AG09309 (cell line): ENCODE measurements at regions not wholly inside any gene's neighbourhood (a gene's known extent, or its start where the extent isn't known, plus 50 kb on each side); places are given as distances from the start of the nearest gene placed in this dataset.

Source experiments
- DNase-seq: peaks from one replicate; pipeline ENCODE4 v3.0.0-alpha.2; 2010; ENCODE audit warnings: low read depth
- H3K4me3 ChIP-seq: 2 replicates; pipeline ENCODE4 v1.5.1; 2011; ENCODE audit warnings: mild to moderate bottlenecking, low read depth, low read length, moderate library complexity; ENCODE audit not compliant: control insufficient read depth
- TF ChIP-seq, protein P1 (sequence below): IDR thresholded peaks from 2 replicates; pipeline ENCODE4 v1.5.1; 2011; ENCODE audit warnings: mild to moderate bottlenecking, low read depth, low read length, inconsistent platforms; ENCODE audit not compliant: insufficient read depth, control insufficient read depth; ENCODE audit errors: missing control alignments

DNA sequence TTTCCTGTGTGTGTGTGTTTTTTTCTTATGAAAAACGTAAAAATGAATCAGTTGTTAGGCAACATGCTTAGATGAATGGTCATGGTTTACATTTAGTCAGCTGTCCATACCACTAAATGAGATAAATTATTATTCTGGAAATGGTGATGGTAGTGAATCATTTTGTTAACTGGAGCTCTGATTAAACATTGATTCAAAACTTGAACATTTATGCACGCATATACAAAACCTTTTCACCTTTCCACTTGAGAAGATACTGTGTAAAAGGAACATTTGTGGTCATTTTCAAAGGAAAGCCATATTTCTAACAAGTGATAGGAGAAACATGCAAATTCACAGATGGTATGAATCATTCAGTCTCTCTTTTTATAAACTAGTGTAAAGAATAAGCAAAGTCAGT, 162.0 kb downstream of the SLC25A46 start:
- no peak overlapping the region for H3K4me3 ChIP-seq
- TF ChIP-seq, protein P1, sequence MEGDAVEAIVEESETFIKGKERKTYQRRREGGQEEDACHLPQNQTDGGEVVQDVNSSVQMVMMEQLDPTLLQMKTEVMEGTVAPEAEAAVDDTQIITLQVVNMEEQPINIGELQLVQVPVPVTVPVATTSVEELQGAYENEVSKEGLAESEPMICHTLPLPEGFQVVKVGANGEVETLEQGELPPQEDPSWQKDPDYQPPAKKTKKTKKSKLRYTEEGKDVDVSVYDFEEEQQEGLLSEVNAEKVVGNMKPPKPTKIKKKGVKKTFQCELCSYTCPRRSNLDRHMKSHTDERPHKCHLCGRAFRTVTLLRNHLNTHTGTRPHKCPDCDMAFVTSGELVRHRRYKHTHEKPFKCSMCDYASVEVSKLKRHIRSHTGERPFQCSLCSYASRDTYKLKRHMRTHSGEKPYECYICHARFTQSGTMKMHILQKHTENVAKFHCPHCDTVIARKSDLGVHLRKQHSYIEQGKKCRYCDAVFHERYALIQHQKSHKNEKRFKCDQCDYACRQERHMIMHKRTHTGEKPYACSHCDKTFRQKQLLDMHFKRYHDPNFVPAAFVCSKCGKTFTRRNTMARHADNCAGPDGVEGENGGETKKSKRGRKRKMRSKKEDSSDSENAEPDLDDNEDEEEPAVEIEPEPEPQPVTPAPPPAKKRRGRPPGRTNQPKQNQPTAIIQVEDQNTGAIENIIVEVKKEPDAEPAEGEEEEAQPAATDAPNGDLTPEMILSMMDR, result no peak
- peak; percentile 69 for DNase-seq

DNA sequence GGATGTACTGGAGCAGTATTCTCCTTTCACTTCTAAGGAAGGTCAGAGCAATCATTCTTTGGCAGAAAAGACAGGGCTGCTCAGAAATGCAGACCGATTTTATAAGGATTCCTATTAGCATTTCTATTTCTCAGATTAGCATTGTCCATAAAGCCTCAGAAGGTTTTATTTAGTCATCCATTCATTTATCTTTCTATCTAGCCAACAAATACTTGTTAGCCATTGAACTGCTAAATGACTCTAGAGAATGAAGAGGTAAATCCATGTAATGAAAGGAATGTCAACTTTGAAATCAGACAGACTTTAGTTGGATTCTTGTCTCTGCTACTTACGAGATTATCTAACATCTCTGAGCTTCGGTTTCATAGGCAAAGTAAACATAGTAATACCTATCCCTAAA, 165.2 kb downstream of the SLC25A46 start:
- DNase-seq, result no peak
- TF ChIP-seq, protein P1, result no peak
- no peak overlapping the region for H3K4me3 ChIP-seq

DNA sequence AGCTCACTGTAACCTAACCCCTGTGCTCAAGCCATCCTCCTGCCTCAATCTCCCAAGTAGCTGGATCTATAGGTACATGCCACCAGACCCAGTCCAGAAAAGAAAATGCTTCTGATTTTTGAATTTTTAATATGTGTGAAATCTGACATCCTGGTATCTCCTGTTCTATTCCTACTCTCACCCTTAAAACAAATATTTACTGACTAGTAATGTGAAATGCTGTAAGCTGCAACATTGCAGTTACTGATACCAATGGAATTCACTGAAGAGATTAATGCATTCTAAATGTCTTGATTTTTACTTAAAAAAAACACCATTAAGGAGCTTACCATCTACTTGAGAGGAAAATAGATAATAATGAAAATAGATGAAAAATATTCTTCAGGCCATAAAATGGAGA, 162.7 kb upstream of the TSLP start:
- H3K4me3 ChIP-seq, result no peak overlapping the region
- no peak for DNase-seq
- TF ChIP-seq, protein P1, result no peak

DNA sequence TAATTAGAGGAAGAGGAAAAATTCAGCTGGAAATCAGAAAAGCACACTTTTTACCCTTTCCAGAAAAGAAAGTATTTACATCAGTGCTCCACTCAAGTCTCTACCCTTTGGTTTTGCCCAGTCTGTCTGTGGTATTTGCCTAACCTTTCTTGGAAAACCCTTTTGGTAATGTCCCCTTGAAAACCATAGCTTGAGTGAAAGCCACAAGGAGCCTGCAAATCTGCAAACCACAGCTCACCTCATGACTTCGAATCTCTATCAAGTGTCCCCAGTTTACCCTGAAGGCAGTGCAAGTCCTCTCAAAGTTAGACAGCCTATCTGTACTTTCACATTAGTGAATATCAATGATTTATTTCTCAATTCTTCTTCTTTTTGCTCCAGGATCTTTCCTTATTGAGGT, 162.1 kb upstream of the TSLP start:
- no peak for DNase-seq
- TF ChIP-seq, protein P1, result no peak
- H3K4me3 ChIP-seq, result no peak overlapping the region

DNA sequence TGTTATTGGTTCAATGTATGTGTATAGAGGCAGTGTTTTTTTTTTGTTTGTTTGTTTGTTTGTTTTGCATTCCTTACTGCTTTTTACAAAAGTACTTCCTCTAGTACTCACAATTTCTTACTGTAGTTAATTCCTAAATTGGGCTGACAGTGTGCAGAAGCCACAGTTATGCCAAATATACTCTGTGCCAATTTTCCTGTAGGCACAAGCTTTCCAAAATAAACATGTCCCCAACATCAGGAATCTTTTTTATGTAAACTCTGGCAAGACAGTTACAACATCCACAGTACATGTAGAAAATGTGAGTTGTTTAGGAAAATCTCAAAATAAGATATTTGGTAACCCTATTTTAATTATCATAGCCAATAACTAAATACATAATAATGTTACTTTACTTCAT, 161.6 kb upstream of the TSLP start:
- no peak overlapping the region for H3K4me3 ChIP-seq
- no peak for DNase-seq
- TF ChIP-seq, protein P1, result no peak

DNA sequence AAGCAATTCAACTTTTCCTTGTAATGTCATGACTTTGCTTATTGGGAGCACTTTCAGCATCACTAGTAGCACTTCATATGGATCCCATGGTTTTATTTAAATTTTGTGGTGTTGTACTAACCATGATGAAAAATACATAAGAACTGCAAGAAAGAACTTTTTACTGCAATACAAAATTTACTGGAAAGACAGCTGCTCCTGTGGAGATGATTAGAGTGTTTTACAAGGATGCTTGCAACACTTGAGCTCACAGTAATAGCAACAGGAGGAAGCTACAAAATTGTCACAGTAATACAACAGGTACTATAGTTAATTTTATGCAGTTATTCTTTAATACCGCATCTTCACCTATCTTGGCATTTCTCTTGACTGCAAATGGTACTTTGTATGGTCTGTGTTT, 158.3 kb upstream of the TSLP start:
- H3K4me3 ChIP-seq, result no peak overlapping the region
- DNase-seq, result no peak
- TF ChIP-seq, protein P1, result no peak
